K562 (cell line): ENCODE measurements at regions not wholly inside any gene's neighbourhood (a gene's known extent, or its start where the extent isn't known, plus 50 kb on each side); places are given as distances from the start of the nearest gene placed in this dataset.

ENCODE experiments used
- MTA3 ChIP-seq: fragments of 450-650 bp; formaldehyde crosslinking; IDR thresholded peaks from 2 replicates; pipeline ENCODE4 v1.6.1; 2017; ENCODE audit warnings: mild to moderate bottlenecking, borderline replicate concordance
- SREBF1 ChIP-seq: fragments of 150-350 bp; IDR thresholded peaks from 2 replicates; pipeline ENCODE4 v1.6.1; 2014; ENCODE audit warnings: antibody characterized with exemption, low read depth, low read length, borderline replicate concordance
- ZBTB8A ChIP-seq: fragments of 450-650 bp; IDR thresholded peaks from 2 replicates; pipeline ENCODE4 v1.6.1; 2018; ENCODE audit warnings: mild to moderate bottlenecking, moderate library complexity; ENCODE audit not compliant: partially characterized antibody
- TF ChIP-seq, protein P1 (sequence below): fragments of 450-650 bp; formaldehyde crosslinking; IDR thresholded peaks from 2 replicates; pipeline ENCODE4 v1.4.0; 2022; ENCODE audit warnings: missing genetic modification characterization
- TF ChIP-seq, protein P2 (sequence below): fragments of 200-400 bp; formaldehyde crosslinking; IDR thresholded peaks from 2 replicates; pipeline ENCODE4 v1.6.1; 2017; ENCODE audit warnings: mild to moderate bottlenecking, low read depth, low read length, moderate library complexity
- TF ChIP-seq, protein P3 (sequence below): fragments of 250-450 bp; sonication (Bioruptor Pico); IDR thresholded peaks from 2 replicates; pipeline ENCODE4 v1.4.0; 2020; ENCODE audit warnings: mild to moderate bottlenecking, moderate library complexity

DNA sequence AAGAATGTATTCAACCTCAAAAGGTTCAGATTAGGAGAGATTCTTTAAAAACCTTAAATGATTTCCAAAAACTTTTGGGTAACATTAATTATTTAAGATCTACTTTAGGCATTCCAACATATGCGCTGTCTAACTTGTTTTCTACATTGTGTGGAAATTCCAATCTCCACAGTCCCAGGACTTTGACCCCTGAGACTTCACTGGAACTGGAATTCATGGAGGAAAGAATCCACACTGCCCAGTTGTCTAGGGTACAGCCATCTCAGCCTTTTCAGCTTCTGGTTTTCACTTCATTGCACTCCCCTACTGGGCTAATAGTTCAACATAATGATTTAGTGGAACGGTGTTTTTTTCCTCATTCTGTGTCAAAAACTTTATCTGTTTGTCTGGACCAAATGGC, 161.5 kb downstream of the IER5 start (continued):
- TF ChIP-seq, protein P1, sequence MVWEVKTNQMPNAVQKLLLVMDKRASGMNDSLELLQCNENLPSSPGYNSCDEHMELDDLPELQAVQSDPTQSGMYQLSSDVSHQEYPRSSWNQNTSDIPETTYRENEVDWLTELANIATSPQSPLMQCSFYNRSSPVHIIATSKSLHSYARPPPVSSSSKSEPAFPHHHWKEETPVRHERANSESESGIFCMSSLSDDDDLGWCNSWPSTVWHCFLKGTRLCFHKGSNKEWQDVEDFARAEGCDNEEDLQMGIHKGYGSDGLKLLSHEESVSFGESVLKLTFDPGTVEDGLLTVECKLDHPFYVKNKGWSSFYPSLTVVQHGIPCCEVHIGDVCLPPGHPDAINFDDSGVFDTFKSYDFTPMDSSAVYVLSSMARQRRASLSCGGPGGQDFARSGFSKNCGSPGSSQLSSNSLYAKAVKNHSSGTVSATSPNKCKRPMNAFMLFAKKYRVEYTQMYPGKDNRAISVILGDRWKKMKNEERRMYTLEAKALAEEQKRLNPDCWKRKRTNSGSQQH (CRISPR knock-in tag) = no peak
- no peak for TF ChIP-seq MTA3
- TF ChIP-seq, protein P2, sequence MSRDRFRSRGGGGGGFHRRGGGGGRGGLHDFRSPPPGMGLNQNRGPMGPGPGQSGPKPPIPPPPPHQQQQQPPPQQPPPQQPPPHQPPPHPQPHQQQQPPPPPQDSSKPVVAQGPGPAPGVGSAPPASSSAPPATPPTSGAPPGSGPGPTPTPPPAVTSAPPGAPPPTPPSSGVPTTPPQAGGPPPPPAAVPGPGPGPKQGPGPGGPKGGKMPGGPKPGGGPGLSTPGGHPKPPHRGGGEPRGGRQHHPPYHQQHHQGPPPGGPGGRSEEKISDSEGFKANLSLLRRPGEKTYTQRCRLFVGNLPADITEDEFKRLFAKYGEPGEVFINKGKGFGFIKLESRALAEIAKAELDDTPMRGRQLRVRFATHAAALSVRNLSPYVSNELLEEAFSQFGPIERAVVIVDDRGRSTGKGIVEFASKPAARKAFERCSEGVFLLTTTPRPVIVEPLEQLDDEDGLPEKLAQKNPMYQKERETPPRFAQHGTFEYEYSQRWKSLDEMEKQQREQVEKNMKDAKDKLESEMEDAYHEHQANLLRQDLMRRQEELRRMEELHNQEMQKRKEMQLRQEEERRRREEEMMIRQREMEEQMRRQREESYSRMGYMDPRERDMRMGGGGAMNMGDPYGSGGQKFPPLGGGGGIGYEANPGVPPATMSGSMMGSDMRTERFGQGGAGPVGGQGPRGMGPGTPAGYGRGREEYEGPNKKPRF = no peak
- TF ChIP-seq SREBF1 = no peak
- no peak for TF ChIP-seq ZBTB8A
- TF ChIP-seq, protein P3, sequence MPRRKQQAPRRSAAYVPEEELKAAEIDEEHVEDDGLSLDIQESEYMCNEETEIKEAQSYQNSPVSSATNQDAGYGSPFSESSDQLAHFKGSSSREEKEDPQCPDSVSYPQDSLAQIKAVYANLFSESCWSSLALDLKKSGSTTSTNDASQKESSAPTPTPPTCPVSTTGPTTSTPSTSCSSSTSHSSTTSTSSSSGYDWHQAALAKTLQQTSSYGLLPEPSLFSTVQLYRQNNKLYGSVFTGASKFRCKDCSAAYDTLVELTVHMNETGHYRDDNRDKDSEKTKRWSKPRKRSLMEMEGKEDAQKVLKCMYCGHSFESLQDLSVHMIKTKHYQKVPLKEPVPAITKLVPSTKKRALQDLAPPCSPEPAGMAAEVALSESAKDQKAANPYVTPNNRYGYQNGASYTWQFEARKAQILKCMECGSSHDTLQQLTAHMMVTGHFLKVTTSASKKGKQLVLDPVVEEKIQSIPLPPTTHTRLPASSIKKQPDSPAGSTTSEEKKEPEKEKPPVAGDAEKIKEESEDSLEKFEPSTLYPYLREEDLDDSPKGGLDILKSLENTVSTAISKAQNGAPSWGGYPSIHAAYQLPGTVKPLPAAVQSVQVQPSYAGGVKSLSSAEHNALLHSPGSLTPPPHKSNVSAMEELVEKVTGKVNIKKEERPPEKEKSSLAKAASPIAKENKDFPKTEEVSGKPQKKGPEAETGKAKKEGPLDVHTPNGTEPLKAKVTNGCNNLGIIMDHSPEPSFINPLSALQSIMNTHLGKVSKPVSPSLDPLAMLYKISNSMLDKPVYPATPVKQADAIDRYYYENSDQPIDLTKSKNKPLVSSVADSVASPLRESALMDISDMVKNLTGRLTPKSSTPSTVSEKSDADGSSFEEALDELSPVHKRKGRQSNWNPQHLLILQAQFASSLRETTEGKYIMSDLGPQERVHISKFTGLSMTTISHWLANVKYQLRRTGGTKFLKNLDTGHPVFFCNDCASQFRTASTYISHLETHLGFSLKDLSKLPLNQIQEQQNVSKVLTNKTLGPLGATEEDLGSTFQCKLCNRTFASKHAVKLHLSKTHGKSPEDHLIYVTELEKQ = no peak
